ENCODE measurements at regions not wholly inside any gene's neighbourhood (a gene's known extent, or its start where the extent isn't known, plus 50 kb on each side); places are given as distances from the start of the nearest gene placed in this dataset.

DNA sequence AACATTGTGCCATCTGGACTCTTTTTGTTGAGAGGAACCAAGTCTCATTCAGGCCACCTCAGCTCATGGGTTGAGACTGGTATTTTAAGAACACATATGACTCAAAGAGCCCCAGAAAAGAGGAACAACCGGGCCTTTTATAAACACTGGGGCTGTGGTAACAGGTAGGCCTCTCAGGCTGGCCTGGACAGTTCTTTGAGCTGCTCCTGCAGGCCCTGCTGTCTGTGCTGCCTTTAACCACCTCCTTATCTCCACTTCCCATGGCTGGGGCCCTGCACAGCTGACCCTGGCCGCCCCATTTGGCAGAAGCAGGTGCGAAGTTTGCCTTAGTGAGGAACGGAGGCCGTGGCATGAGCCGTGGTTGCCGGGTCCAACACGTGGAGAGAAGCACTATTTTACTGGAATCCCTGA, 163.3 kb downstream of the RHOU start:
- TF ChIP-seq, protein P1, sequence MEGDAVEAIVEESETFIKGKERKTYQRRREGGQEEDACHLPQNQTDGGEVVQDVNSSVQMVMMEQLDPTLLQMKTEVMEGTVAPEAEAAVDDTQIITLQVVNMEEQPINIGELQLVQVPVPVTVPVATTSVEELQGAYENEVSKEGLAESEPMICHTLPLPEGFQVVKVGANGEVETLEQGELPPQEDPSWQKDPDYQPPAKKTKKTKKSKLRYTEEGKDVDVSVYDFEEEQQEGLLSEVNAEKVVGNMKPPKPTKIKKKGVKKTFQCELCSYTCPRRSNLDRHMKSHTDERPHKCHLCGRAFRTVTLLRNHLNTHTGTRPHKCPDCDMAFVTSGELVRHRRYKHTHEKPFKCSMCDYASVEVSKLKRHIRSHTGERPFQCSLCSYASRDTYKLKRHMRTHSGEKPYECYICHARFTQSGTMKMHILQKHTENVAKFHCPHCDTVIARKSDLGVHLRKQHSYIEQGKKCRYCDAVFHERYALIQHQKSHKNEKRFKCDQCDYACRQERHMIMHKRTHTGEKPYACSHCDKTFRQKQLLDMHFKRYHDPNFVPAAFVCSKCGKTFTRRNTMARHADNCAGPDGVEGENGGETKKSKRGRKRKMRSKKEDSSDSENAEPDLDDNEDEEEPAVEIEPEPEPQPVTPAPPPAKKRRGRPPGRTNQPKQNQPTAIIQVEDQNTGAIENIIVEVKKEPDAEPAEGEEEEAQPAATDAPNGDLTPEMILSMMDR (IDR thresholded peaks at IDR 0.05; ENCODE audit: extremely low read depth, missing control alignments): no peak
- DNase-seq (ENCODE audit: low spot score): peak; percentile 57

DNA sequence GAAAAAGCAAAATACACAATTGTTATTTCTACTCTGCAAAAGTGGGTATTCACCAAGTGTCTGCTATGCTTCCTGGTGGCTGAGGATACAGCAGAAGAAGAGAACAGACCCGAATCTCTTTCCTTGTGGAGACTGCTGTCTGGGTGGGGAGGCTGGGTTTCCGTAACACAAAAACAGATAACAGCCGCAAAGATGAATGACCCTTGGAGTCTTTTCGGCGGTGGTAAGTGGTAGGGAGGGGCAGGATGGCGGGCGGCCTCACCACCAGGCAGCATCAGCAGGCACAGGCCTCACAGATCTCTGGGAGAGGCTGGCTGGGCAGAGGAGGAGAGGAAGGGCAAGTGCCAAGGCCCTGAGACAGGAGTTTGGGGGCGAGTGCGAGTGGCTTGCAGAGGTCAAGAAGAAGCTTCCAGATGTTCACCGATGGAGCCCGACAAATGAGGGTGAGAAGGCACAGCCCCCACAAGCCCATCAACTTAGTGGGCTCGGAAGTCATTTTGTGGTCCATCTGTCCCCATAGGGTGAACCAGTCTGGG, 164.2 kb downstream of the RHOU start:
- TF ChIP-seq, protein P1 (IDR thresholded peaks at IDR 0.05; ENCODE audit: extremely low read depth, missing control alignments): no peak
- no peak for DNase-seq (ENCODE audit: low spot score)

DNA sequence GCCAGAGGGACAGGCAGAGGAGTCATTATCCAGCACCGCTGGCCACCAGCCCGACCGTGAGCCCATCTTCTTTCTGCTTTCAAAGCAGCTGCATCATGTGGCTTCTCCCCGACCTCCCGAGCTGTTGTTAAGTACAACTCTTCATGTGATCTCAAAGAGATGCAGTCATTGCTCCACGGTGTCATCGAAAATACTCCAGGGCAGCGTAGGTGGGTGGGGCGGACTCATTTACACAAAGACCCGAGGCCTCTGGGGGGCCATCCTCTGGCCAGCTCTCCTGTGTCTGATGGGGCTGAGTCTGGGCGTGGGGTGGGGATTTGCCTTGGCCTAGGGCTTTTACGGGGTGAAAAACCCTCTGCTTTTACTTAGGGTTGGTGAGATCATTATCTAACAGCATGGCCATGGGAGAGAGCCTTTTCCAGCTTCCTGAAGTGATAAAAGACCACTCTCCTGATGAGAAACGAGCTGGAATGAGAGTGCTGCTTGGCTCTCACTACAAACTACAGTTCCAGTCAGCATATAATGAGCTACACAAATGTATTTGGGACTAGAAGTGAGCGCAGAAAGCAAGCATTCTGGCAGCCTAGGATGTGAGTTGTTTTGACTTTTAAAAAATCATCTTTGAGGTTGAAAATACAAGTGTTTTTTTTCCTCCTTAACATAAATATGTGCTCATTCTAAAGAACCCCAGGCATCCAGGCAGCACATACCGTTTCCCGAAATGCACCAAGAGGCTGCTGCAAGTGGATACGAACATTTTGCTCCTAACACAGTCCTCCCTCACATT, 165.0 kb downstream of the RHOU start:
- TF ChIP-seq, protein P1 (IDR thresholded peaks at IDR 0.05; ENCODE audit: extremely low read depth, missing control alignments): no peak
- no peak for DNase-seq (ENCODE audit: low spot score)

- DNase-seq (ENCODE audit: low spot score): no peak
- TF ChIP-seq, protein P1 (IDR thresholded peaks at IDR 0.05; ENCODE audit: extremely low read depth, missing control alignments): no peak
Observed at GRCh38 chr1:228900886-228901392, 165.7 kb downstream of the RHOU start.

- TF ChIP-seq, protein P1 (IDR thresholded peaks at IDR 0.05; ENCODE audit: extremely low read depth, missing control alignments): no peak
- no peak for DNase-seq (ENCODE audit: low spot score)
Observed at GRCh38 chr1:228901936-228902681, 166.8 kb downstream of the RHOU start.

DNA sequence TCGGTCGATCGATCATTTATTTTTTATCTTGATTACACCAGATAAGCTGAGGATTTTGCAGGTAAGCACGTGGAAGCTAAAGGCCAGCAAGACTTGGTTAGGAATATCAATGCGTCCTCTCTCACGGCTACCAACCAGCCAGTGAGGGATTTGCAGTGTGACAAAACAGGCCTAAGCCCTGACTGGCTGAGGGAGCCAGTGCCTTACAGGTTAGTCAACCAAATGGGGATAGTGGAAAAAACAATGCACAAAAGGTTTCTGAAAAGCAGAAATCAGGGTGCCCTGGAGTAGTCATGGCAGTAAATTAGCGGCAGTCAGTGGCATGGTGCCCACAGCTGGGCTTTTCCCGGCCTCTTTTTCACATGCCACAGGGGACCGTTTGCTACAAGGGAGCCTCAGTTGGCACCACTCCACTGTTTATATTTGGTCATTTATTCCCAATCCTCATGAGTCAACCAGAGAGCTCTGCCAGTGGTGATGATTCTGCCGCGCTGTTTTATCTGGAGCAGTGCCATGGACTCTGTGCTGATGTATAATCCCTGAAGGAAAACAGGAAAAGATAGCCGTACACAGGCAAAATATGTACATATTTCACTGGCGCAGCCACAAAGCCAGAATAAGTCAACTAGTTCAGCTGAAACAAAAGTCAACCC, 167.6 kb downstream of the RHOU start:
- TF ChIP-seq, protein P1 (IDR thresholded peaks at IDR 0.05; ENCODE audit: extremely low read depth, missing control alignments): no peak
- no peak for DNase-seq (ENCODE audit: low spot score)

Measured in GM20000 (cell line).